Astrocyte of the cerebellum (primary cell): ENCODE measurements at regions not wholly inside any gene's neighbourhood (a gene's known extent, or its start where the extent isn't known, plus 50 kb on each side); places are given as distances from the start of the nearest gene placed in this dataset.

Experiments
- DNase-seq: peaks from one replicate; pipeline ENCODE4 v3.0.0-alpha.2; 2011; ENCODE audit warnings: low read depth
- H3K4me3 ChIP-seq: 2 replicates; pipeline ENCODE4 v1.5.1; 2011; ENCODE audit warnings: mild to moderate bottlenecking, low read depth, low read length, moderate library complexity
- in situ Hi-C: cut with HindIII; loops from 2 replicates; pipeline ENCODE4 v1.10.0; 2017; ENCODE audit warnings: low sequenced_read_pairs
- TF ChIP-seq, protein P1 (sequence below): IDR thresholded peaks from 2 replicates; pipeline ENCODE4 v1.5.1; 2012; ENCODE audit warnings: low read length, low read depth, moderate library complexity, mild to moderate bottlenecking; ENCODE audit errors: missing control alignments

DNA sequence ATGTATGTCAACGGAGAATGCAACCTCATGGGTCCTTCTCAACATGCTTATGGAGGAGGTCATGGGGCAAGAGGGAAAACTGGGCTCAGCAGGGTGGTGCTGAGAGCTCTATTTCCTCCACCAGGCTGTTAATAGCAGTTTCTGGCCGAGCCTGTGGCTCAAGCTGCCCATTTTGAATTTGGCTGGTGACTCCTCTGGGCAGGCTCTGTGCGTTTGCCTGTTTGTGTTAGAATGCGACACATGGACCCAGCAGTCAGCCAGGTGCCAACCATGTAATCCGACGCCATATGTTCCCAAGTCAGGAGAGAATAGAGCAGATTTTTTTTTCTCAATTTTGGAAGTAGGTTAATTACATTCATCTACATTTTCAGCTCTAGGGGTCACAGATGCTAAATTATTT, 387.7 kb upstream of the CLINT1 start:
- TF ChIP-seq, protein P1, sequence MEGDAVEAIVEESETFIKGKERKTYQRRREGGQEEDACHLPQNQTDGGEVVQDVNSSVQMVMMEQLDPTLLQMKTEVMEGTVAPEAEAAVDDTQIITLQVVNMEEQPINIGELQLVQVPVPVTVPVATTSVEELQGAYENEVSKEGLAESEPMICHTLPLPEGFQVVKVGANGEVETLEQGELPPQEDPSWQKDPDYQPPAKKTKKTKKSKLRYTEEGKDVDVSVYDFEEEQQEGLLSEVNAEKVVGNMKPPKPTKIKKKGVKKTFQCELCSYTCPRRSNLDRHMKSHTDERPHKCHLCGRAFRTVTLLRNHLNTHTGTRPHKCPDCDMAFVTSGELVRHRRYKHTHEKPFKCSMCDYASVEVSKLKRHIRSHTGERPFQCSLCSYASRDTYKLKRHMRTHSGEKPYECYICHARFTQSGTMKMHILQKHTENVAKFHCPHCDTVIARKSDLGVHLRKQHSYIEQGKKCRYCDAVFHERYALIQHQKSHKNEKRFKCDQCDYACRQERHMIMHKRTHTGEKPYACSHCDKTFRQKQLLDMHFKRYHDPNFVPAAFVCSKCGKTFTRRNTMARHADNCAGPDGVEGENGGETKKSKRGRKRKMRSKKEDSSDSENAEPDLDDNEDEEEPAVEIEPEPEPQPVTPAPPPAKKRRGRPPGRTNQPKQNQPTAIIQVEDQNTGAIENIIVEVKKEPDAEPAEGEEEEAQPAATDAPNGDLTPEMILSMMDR = no peak
- in situ Hi-C loops = no loop called here
- H3K4me3 ChIP-seq = no peak overlapping the region
- DNase-seq = no peak

DNA sequence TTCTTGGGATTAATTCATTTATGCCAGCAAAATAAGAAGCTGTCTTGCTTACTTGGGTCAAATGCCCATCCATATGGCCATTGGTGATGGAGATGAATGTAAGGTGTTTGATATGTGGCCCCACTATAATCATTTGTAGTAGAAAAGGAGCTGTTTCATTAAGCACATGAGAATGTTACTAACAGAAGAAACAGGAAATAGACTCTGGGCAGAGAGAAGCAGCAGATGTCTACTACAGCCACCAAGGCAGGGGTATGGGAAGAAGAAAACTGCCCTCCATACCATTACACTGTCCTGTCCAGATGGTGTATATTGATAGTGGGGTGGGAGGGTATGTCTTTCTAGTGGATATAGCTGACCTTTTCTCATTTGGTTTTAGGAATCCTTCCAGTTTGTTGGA, 386.6 kb upstream of the CLINT1 start:
- TF ChIP-seq, protein P1 = no peak
- in situ Hi-C loops = no loop called here
- DNase-seq = no peak
- no peak overlapping the region for H3K4me3 ChIP-seq

DNA sequence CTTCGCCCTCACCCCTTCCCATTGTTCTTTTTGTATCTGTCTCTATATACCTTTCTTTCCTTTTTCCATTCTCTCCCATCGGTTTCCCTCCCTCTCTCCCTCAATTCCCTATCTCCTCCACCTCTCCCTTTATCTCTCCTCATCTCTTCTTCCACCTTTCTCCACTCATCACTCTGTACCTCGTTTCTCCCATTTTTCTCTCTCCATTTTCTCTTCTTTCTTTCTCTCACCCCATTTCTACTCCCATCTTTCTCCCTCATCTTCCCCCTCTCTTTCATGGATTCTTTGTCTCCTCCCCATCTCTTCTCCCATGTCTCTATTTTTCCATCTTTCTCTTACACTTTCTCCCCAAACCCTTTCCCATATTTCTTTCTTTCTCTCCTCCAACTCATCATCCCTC, 385.9 kb upstream of the CLINT1 start:
- TF ChIP-seq, protein P1 = no peak
- in situ Hi-C loops = no loop called here
- DNase-seq = no peak

GRCh38 chr5:158236511-158237335, 377.8 kb upstream of the CLINT1 start:
- in situ Hi-C loops = no loop called here
- DNase-seq = peak; percentile 5
- TF ChIP-seq, protein P1 = no peak
- no peak overlapping the region for H3K4me3 ChIP-seq

More for the DNA sequence above, 385.9 kb upstream of the CLINT1 start:
- H3K4me3 ChIP-seq = no peak overlapping the region

DNA sequence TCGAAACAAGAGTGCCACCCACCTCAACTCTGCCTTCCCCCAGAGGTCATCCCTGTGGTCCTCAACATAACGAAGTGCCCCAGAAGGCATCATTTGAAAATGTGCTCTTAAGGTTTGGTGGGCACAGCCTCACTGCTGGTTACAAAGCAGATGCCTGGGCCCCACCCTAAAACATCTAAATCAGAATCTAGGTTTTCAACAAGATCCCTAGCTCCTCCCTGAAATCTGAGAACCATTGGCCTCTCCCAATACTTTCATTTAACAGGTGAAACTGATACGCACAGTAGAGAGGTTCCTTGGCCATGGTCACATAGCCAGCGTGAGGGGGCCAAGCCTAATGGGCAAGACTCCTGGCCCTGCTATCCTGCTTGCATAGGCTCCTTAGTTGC, 376.2 kb upstream of the CLINT1 start:
- no peak for DNase-seq
- H3K4me3 ChIP-seq = no peak overlapping the region
- TF ChIP-seq, protein P1 = no peak
- in situ Hi-C loops = no loop called here

DNA sequence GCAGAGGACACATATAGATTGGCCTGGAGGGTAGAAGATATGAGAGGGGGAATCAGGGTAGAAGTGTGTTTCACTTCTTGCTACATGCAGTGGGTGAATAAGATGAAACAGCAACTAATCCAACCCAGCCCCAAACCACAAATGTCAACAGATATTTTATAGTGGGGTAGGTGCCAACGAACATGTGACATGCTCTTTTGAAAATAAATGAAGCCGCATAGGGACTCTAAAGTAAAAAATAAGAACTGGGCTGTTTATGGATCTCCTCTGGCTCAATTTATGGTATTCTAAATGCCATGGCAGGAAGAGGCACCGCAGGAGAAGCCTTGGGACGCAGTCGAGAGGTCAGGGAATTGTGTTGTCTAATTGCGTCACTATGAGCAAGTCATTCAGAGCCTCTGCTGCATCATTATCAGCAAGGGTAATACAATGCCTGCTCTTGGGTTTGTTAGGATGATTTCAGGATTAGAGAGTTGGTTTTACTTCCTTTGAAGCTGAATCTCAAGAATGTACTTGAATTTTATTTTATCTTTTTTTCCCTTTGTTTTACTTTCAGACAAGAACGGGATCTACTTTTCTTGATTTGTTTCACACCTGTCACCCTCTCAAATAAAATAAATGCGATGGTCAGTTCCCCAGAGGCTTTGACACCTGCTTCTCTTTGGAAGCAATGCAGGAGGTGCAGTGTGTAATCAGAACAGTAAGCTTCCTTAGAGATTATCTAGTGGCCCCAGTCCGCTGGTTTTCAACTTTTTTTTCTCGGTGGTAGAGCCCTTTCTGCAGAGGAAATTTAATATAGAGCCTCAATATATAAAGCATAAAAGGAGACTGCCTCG, 375.6 kb upstream of the CLINT1 start:
- peak; percentile 1 for DNase-seq
- H3K4me3 ChIP-seq = no peak overlapping the region
- TF ChIP-seq, protein P1 = no peak
- in situ Hi-C loops = no loop called here
